ENCODE measurements at regions not wholly inside any gene's neighbourhood (a gene's known extent, or its start where the extent isn't known, plus 50 kb on each side); places are given as distances from the start of the nearest gene placed in this dataset.
"Not testable (repeated sequence)": the region's sequence is repeated elsewhere in the genome, so short reads cannot be mapped to it uniquely, and the experiment has no call there.

GRCh38 chr4:121616449-121616848 lies 80.3 kb downstream of the ANXA5 start:
- not testable (repeated sequence) for TF ChIP-seq CTCF (conservative IDR thresholded peaks at IDR 0.05 in 1 of 2, IDR thresholded peaks at IDR 0.05 in 1 of 2; ENCODE audit: extremely low read depth in 1 of 2, insufficient read depth in 1 of 2, low read depth in 1 of 2, low read length in 2 of 2); EZH2 (IDR thresholded peaks at IDR 0.05; ENCODE audit: borderline replicate concordance, low read length)
